Heart right ventricle (tissue), 16 donors: ENCODE measurements at regions not wholly inside any gene's neighbourhood (a gene's known extent, or its start where the extent isn't known, plus 50 kb on each side); places are given as distances from the start of the nearest gene placed in this dataset.

Source experiments
- ATAC-seq, 8 donors: fragments of 200-7000 bp; cut with Tn5 transposase; one replicate each; pipeline ENCODE4 v1.9.1; 2020; ENCODE audit warnings: mild to moderate bottlenecking in 8 of 8, moderate library complexity in 8 of 8, moderate number of reproducible peaks in 1 of 8
- DNase-seq, 2 donors: peaks; one replicate each; pipeline ENCODE4 v3.0.0-alpha.2; 2020
- H3K27ac ChIP-seq, 10 donors: fragments of 200-600 bp; sonication (generic) in 2 of 10; one replicate each; pipeline versions ENCODE4 v1.5.0 to v1.8.0; 2020 to 2022; ENCODE audit warnings: mild to moderate bottlenecking in 3 of 10
- H3K27me3 ChIP-seq, 7 donors: fragments of 200-600 bp; one replicate each; pipeline ENCODE4 v1.8.0; 2021 to 2022; ENCODE audit warnings: mild to moderate bottlenecking in 2 of 7
- H3K36me3 ChIP-seq, 9 donors: fragments of 200-600 bp; sonication (generic) in 1 of 9; one replicate each; pipeline versions ENCODE4 v1.5.0 to v1.8.0; 2020 to 2022; ENCODE audit warnings: mild to moderate bottlenecking in 2 of 9
- H3K4me1 ChIP-seq, 9 donors: fragments of 200-600 bp; sonication (generic) in 1 of 9; one replicate each; pipeline versions ENCODE4 v1.5.0 to v1.8.0; 2020 to 2022; ENCODE audit warnings: mild to moderate bottlenecking in 4 of 9
- H3K4me3 ChIP-seq, 10 donors: fragments of 200-600 bp; sonication (generic) in 2 of 10; one replicate each; pipeline versions ENCODE4 v1.5.0 to v1.8.0; 2020 to 2022; ENCODE audit warnings: mild to moderate bottlenecking in 7 of 10, moderate library complexity in 2 of 10
- H3K9me3 ChIP-seq, 11 donors: fragments of 200-600 bp in 10 of 11; sonication (generic) in 2 of 11; one replicate each; pipeline versions ENCODE4 v1.5.0 to v1.8.0; 2013 to 2022; ENCODE audit warnings: mild to moderate bottlenecking in 2 of 11, control low read depth in 1 of 11, moderate library complexity in 1 of 11
- WGBS, 2 donors: extraction: QIAGEN DNeasy Blood & Tissue Kit; methylation state at CpG; one replicate each; pipeline ENCODE4 v1.1.7; 2013; ENCODE audit warnings: inconsistent platforms in 1 of 2; 5-methylcytosine and 5-hydroxymethylcytosine counted together
- intact Hi-C, 10 donors: fragments of 100-400 bp; cut with DNase I; formaldehyde crosslinking; loops; one replicate each; pipeline versions ENCODE4 v1.11.1 to v1.14.2; 2022
- TF ChIP-seq, protein P1 (sequence below), 9 donors: fragments of 200-600 bp; sonication (generic) in 2 of 9; IDR thresholded peaks; one replicate each; pipeline versions ENCODE4 v1.5.0 to v1.8.0; 2021 to 2022; ENCODE audit warnings: antibody characterized with exemption in 9 of 9, mild to moderate bottlenecking in 5 of 9, moderate library complexity in 1 of 9
- donor health status: Arrhythmogenic right ventricular cardiomyopathy.
- donor health status: ischemic (EF 13 %, LVEDD 7.1; RV severe dilation, severe dysfunction).
- donor health status: healthy with polysubstance abuse.
- donor health status: DM: no; HTN: yes; CAD: no.
- donor health status: DM: no; HTN: no; CAD: no.
- donor health status: ischemic (EF 25% LVEDD 6.9; RV normal size, moderate dysfunction).
- donor health status: ischemic (EF 25% LVEDD 5.7; RV mildly dilated, moderate dysfunction).
- donor health status: healthy.
- donor health status: DM: yes; HTN: yes; CAD: no.
- donor health status: Ischemic cardiomyopathy.
- donor health status: ischemic (EF 35%, LVEDD 5.7; RV mildly dilated, moderate dysfunction).
- donor health status: nonischemic (EF 11% LVEDD 7.7; RV severe dilation, severe dysfunction).
- donor health status: DM: yes; HTN: yes; CAD: no.
- donor health status: PGD.
- donor health status: ischemic (EF 29% LVEDD 5.4; RV normal size, mild dysfunction).
- donor health status: nonischemic (EF 23%, LVEDD 6.1; RV moderate dilation, normal function).

DNA sequence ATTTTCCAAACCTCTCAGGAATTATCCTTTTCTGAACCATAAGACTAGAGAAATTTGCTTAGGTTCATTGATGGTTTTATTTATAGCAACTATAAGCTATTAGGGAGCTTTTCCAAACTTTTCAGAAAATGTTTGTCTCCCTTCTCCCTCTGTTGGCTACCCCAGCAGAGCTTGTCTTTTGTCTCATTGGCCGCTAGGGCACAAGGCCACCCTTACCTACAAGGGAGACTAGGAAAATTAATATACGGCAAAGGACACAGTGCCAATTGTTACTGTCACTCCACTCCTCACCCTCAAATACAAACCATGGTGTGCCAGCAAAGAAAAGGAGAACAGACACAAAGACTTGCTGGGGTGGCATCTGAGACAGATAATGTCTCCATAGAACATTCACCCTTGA lies 471.4 kb downstream of the XPNPEP1 start:
- no peaks in the 10 kb centered on the region for H3K9me3 ChIP-seq
- H3K4me1 ChIP-seq = no peaks in the 10 kb centered on the region
- DNase-seq (no peak), ATAC-seq (no peak)
- peaks cover 0 to 47% (median 15%) of the 10 kb centered on the region in 7 donors for H3K27me3 ChIP-seq
- H3K27ac ChIP-seq = no peak overlapping the region
- no peak overlapping the region for H3K4me3 ChIP-seq
- 46 to 69% methylated on average over 2 of the region's 2 CpGs for WGBS, 2 donors
- TF ChIP-seq, protein P1, sequence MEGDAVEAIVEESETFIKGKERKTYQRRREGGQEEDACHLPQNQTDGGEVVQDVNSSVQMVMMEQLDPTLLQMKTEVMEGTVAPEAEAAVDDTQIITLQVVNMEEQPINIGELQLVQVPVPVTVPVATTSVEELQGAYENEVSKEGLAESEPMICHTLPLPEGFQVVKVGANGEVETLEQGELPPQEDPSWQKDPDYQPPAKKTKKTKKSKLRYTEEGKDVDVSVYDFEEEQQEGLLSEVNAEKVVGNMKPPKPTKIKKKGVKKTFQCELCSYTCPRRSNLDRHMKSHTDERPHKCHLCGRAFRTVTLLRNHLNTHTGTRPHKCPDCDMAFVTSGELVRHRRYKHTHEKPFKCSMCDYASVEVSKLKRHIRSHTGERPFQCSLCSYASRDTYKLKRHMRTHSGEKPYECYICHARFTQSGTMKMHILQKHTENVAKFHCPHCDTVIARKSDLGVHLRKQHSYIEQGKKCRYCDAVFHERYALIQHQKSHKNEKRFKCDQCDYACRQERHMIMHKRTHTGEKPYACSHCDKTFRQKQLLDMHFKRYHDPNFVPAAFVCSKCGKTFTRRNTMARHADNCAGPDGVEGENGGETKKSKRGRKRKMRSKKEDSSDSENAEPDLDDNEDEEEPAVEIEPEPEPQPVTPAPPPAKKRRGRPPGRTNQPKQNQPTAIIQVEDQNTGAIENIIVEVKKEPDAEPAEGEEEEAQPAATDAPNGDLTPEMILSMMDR (IDR thresholded peaks at IDR 0.05) = no peak
- intact Hi-C loops = no loop called here
- H3K36me3 ChIP-seq = no peaks in the 10 kb centered on the region

- intact Hi-C loops = no loop called here
- Histone ChIP-seq H3K9me3 (no peaks in the 10 kb centered on the region), H3K36me3 (no peaks in the 10 kb centered on the region), H3K4me1 (no peaks in the 10 kb centered on the region), H3K4me3 (no peak overlapping the region), H3K27me3 (peaks cover 0 to 42% (median 3%) of the 10 kb centered on the region in 7 donors), H3K27ac (no peak overlapping the region)
- DNase-seq = no peak
- ATAC-seq = no peak
- TF ChIP-seq, protein P1 (IDR thresholded peaks at IDR 0.05) = no peak
Observed at GRCh38 chr10:109450702-109451101, 472.6 kb downstream of the XPNPEP1 start.

GRCh38 chr10:109433434-109433833 lies 489.9 kb downstream of the XPNPEP1 start:
- Histone ChIP-seq H3K36me3 (no peaks in the 10 kb centered on the region), H3K27me3 (no peaks in the 10 kb centered on the region), H3K27ac (no peak overlapping the region), H3K4me1 (no peaks in the 10 kb centered on the region), H3K4me3 (no peak overlapping the region), H3K9me3 (no peaks in the 10 kb centered on the region)
- TF ChIP-seq, protein P1 (IDR thresholded peaks at IDR 0.05) = no peak
- DNase-seq = no peak
- no peak for ATAC-seq
- intact Hi-C loops = no loop called here

- H3K9me3 ChIP-seq = no peaks in the 10 kb centered on the region
- DNase-seq = no peak
- no peak for ATAC-seq
- WGBS, 2 donors = 85 to 91% methylated on average over 2 of the region's 2 CpGs
- intact Hi-C loops = no loop called here
- no peaks in the 10 kb centered on the region for H3K27me3 ChIP-seq
- H3K4me1 ChIP-seq = no peaks in the 10 kb centered on the region
- no peak overlapping the region for H3K27ac ChIP-seq
- TF ChIP-seq, protein P1 (IDR thresholded peaks at IDR 0.05) = no peak
- no peak overlapping the region for H3K4me3 ChIP-seq
- H3K36me3 ChIP-seq = no peaks in the 10 kb centered on the region
Observed at GRCh38 chr10:109432281-109432680, 491.0 kb downstream of the XPNPEP1 start.

GRCh38 chr10:109430799-109431198 lies 492.5 kb downstream of the XPNPEP1 start:
- TF ChIP-seq, protein P1 (IDR thresholded peaks at IDR 0.05) = no peak
- Histone ChIP-seq H3K27me3 (no peaks in the 10 kb centered on the region), H3K27ac (no peak overlapping the region), H3K4me3 (no peak overlapping the region), H3K36me3 (no peaks in the 10 kb centered on the region), H3K4me1 (no peaks in the 10 kb centered on the region), H3K9me3 (no peaks in the 10 kb centered on the region)
- 79 to 92% methylated on average over 2 of the region's 2 CpGs for WGBS, 2 donors
- DNase-seq = no peak
- ATAC-seq = no peak
- intact Hi-C loops = no loop called here
